HG03280 (cell line): ENCODE measurements at regions not wholly inside any gene's neighbourhood (a gene's known extent, or its start where the extent isn't known, plus 50 kb on each side); places are given as distances from the start of the nearest gene placed in this dataset.

Source experiments
- ATAC-seq: cut with Tn5 transposase; IDR thresholded peaks from one replicate; pipeline ENCODE4 v1.9.1; 2021; ENCODE audit warnings: mild to moderate bottlenecking, moderate library complexity; ENCODE audit not compliant: unreplicated experiment

DNA sequence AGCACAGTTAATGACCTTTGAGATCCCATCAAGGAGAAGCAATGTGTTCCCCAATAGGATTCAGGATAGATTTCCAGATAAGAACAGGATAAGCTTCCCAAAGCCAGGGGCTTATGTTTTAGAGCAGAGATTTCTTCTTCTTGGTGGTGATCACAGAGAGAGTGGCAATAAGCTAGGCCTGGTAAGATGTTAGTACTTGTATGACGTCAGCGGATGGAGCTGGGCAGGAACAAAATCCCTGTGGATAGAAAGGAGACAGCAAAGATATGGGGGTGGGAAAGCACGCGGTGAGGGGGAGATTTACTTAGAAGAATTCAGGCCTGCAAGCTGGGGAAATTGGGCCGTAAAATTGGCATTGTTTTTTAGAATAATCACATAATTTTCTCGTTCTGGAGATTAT, 323.0 kb downstream of the MTX2 start:
- no peak for ATAC-seq

DNA sequence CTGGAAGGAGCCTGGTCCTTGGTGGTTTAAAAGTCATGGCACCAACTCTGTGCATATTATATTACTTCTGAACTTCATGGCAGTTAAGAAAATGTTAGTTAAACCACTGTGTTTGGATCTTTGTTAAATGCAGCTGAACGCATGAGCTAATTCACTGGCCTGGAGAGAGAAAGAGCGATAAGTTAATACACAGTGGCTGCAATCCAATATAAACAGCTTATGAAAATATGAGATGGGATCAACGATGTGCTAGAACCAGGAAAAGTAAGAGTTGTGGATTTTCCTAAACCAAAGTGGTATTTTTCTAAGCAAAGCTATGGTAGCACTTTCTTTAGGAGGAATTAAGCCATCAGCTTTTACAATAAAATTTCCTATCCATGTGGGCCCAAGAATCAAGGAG, 326.7 kb downstream of the MTX2 start:
- no peak for ATAC-seq

DNA sequence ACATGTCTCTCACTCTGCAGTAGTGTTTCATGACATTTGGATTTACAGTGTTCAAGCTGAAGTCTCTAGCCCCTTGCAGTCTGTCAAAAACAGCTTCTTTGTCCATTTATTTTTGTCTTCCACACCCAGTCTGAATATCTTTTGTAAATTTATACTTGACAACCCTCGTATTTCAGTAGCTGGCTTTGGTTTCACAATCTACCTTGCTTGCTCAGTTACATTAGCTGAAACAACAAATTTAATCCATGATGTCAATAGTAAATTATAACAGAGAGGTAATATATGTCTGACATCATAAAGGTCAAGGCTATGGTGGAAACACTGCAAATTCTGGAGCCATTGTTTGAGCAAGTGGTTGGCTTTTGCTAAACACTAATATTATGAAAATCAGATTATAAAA, 328.7 kb downstream of the MTX2 start:
- no peak for ATAC-seq

DNA sequence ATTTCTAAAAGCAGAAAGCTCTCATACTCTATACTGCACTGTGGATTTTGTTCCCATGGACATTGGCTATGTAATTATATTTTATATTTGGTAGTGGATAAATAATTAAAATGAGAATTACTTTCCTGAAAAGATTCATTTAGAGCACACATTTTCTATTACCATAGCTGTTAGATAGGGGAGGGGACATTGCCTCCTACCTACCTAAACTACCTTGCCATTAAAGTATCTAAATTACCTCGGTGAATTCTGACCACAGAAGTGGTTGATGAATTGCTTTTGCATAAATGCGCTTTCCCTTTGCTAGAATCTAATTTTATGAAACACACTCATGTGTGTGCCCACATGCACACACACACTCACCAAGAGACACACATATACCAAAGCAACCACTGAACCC, 329.1 kb downstream of the MTX2 start:
- ATAC-seq: no peak

DNA sequence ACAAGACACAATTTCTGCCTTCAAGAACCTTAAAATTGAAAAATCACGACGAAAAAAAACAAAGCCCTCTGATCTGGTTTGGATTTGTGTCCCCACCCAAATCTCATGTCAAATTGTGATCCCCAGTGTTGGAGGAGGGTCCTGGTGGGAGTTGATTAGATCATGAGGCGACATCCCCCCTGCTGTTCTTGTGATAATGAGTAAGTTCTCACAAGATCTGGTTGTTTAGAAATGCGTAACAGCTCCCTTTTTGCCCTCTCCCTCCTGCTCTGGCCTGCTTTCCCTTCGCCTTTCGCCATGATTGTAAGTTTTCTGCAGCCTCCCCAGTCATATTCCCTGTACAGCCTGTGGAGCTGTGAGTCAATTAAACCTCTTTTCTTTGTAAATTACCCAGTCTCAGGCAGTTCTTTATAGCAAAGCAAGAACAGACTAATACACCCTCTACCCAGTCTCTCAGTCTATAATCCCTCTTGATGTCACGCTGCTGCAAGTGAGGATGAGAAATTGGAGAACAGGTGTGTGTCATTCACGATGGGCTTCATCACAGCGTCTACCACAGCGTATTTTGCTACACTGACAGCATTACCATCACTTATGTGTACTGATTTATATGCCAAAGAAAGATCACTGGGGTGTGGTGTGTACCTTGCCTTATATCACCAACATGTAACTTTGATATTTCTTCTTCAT, 330.7 kb downstream of the MTX2 start:
- ATAC-seq: no peak

DNA sequence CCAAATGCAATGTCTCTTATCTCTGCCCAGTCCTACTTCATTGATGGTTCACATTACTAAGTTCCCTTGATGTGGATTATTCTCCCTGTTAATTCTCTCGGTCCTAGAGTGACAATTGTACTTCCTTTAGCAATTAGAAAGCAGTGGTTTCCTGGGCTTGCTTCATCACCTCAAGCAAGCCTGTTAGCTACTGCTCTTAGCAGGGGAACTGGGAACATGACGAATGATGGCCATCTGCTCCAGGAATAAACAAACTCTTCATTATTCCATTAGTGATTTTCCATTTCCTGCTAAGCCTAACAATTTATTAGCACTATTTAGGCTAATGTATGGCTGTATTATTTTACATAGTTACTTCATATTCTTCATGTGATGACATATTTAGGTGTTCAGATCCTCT, 331.8 kb downstream of the MTX2 start:
- ATAC-seq: no peak

DNA sequence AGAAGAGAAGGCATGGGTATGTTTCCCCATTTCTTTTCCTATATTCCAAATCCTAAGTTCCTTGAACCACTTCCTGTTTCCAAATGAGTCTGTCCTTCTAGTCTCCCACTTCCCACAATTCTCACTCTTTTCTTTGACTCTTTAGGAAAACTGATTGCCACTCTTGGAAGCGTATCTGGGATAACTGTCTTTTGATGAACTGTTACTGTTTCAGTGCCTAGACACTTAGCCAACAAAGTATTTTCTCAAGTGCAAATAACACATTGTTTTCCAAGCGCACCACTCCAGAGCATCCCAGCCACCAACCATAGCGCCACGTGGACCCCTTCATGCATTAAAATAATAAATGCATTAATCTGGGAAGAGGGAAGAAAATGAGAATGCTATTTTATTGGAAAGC, 342.8 kb downstream of the MTX2 start:
- no peak for ATAC-seq

DNA sequence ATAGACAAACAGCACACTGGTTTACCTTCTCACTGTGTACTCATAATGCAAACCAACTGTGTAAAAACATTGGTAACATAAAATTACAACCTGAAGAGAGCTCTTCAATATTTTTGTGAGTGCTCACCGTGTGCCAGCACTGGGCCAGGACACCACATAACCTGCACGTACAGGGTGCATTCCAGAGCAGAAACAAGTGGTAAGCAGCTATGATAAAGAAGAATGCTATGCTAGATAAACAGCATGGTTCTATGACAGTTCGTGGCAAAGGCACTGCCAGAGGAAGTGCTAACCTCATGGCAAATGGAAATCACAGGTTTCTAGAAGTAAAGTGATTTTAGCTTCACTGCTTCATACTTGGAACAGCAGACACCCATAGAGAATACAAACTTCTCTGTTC, 343.5 kb downstream of the MTX2 start:
- no peak for ATAC-seq

DNA sequence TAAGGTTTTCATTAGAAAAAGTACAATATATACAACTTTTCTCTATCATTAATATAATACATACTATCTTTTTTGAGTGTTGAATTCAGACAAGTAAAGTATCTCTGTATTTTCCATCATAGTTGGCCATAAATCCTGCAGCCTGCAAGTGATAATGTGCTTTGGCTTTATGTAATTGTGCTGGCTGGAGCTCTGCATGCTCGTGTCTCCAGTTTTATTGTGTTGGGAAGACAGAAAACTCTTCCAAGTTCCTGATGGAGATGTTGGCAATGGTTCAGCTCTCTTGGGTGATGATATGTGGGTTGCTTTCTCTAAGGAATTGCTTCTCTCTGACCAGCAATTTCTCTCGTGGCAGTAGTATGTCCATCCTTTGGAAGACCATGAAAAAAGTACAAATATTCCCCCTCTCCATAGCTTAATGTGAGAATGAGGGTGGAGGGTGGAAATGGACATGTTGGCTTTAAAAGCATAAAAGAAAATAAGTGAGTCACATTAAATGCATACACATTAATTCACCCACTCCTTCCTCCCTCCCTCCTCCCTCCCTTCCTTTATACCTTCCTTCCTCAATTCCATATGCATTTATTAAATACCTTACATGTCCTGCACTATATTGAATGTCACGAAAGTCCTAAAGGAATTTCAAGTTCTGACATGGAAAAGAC, 344.2 kb downstream of the MTX2 start:
- ATAC-seq: no peak

DNA sequence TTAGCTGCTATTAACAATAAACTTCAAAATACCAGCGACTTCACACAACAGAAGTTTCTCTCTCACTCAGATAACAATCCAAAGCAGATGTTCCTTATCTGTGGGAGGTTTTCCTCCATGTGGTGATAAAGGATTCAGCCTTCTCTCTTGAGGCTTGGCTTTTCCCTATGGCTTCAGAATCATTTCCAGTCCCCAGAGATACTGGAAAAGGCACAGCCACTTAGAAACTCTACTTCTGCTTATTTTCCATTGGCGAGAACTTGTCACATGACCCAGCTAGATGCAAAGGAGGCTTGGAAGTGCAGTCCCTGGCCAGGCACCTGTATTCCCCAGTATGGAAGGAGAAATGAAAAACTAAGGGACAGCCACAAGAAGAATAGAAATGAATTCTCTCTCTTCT, 344.8 kb downstream of the MTX2 start:
- ATAC-seq: no peak

DNA sequence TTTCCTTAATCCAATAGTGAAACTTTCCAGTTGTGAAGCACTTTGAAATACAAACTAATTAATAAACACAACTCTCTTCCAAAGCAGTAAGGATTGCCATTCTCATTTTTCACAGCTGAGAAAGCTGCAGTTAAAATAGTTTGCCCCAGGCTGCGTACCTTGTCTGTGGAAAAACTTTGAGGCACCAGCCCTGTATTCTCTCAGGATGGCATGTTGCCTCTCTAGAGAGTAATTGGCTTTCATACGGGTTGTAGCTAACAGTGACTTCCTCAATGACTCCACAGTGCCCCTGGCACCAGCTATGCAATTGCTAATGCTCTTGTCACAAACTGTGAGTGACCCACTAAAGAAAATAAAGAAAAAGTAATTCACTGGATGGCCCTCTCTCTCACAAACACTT, 345.7 kb downstream of the MTX2 start:
- ATAC-seq: no peak

DNA sequence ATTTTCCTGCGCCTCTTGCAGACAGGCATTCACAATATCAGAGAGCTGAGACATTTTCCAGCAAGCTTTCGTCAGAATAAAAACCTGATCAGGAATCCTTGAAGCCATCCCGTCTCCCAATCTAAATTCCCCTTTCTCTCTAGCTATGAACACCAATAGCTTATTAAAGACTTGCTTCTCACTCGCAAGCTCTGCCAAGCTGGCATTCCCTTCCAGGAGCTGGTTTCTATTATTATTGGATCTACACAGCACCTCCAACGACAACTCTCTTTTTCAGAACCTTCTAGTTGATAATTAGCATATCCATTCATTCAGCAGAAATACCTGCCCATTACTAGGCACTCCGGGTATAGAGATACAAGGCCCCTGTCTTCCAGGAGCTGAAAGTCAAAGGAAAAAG, 350.3 kb downstream of the MTX2 start:
- ATAC-seq: no peak

DNA sequence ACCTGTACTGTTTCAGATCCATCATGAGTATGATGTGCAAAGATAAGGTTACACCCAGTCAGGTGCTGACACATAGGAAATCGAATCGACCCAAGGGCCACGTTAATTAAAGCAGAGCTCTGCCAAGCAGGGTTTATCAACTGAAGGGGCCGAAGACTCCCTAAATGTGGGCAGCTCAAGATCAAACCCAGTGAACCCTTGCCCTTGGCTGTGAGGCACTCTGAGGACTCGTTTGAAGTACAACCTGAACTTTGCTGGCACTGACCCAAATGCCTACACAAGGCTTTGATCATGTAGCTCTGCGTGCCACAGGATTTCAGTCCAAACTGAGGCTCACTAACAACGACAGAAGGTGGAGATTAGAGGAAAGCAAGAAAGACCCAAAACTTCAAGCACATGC, 352.1 kb downstream of the MTX2 start:
- ATAC-seq: no peak

DNA sequence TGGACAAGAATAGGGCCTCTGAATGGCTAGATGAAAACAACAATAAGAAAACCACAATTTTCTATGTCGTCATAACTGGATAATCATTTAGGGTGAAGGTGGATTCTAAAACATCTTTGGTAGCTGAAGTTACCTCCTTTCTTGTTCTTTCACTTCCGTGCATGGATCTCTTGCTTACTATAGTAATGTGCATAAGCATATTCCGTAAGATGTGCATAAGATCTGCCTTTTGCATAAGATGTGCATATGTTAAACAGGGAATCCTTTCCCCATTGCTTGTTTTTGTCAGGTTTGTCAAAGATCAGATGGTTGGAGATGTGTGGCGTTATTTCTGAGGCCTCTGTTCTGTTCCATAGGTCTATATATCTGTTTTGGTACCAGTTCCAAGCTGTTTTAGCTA, 353.6 kb downstream of the MTX2 start:
- no peak for ATAC-seq

DNA sequence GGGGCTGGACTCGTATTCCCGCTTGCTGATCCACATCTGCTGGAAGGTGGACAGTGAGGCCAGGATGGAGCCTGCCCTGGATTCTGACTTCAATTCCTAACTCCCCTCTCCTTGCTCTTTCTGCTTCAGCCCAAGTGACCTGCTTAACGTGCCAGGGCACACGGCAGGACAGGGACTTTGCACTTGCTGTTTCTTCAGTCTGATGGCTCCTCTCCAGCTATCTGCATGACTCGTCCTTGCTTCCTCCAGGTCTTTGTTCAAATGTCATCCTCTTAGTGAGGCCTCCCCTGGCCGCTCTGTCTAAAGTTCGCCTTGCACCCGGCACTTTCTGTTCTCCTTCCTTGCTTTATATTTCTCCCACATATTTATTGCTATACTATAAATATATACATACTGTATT, 357.6 kb downstream of the MTX2 start:
- no peak for ATAC-seq

DNA sequence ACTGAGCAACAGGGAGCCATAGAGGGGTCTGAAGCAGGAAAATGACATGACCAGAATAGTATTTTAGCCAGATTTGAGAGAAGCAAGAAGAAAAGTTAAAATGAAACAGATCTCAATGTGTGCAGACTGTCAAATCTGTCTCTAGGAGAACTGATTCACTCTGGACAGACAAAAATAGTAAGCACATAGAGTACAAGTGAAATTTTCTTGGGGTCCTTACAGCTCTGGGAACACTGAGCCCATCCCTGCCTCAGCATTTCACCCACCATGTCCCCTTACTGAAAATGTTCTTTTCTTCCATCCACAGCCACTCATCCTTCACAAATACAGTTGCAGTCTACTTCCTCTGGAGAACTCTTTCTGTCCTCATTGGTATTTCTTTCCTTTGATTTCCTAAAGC, 359.2 kb downstream of the MTX2 start:
- no peak for ATAC-seq

DNA sequence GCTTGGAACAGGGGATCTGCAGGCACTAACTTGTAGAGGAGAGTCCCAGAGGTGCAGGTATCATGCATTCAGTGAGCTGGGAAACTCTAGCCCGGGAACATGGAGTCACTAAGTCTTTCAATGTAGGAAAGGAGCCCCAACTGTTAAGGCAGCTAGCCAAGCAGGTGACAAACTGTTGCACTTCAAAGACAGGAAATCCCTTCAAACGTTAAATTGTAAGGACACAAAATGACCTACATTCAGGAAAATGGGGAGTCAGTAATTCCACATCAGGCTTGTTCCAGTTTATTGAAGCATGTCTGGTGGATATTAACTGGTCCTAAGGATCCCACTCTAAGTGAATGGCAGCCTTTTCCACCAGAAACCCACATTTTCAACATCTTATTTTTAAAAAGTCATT, 364.5 kb downstream of the MTX2 start:
- no peak for ATAC-seq

DNA sequence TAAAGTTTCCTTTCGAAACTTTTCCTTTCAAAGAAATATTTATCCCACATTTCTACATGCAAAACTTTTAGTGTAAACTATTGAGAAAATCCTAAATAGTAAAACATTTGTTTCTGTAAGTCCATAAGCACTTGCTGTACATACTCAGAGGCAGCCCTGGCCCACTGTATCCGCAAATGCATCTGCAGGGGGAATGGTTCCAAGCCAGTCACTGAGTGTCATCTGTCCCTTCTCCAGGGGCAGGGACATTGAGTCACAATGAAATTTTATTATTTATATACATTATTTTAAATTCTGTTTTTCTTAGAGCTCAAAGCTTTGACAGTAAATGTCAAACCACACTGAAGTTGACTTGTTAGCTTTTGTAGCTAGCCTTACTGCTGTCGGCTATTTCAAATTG, 367.2 kb downstream of the MTX2 start:
- no peak for ATAC-seq

DNA sequence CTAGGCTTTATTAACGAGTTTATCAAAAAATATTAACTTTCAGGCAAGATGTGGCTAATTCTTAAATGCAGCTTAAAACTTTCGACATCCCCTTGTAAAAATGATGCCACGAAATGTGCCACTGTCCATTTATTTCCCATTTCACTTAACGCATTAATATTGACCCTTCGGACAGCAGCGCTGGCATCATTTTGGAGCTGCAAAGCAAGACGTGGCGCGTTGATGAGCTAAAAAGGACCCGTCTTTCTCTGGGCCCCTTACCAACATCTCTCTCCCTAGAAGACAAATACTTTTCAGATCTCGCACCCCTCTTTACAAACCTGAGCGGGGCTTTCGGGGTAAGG, 367.9 kb downstream of the MTX2 start:
- ATAC-seq: no peak

DNA sequence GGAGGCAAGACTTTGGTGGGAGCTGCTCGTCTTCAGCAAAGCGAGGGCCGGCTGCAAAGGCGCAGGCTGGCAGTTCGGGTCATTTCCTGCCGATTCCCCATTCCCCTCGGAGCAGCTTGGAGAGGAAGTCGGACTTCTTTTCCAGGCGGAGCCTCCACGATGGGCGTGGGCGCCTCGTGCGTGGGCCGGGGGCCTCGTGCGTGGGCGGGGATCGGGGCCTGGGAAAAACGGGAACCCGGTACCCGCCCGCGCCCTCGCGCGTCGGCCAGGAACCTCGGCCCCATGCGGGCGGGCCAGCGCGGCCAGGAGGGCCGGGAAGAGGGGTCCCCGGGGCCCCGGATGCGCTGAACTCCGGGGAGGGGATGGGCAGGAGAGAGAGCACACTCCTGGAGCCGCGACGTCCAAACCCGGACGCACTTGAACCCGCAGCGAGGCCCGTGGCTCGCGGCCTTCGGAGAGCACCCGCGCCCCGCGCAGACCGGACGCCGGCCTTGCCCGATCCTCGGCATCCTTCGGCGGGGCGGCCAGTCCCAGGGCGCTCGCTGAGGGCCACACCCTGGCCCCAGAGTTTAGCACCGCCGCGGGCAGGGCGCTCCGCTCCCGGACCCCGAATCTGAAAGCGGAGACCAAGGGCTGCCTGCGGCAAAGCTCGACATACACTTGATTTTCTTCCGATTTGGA, 368.4 kb downstream of the MTX2 start:
- peak; percentile 37 for ATAC-seq

DNA sequence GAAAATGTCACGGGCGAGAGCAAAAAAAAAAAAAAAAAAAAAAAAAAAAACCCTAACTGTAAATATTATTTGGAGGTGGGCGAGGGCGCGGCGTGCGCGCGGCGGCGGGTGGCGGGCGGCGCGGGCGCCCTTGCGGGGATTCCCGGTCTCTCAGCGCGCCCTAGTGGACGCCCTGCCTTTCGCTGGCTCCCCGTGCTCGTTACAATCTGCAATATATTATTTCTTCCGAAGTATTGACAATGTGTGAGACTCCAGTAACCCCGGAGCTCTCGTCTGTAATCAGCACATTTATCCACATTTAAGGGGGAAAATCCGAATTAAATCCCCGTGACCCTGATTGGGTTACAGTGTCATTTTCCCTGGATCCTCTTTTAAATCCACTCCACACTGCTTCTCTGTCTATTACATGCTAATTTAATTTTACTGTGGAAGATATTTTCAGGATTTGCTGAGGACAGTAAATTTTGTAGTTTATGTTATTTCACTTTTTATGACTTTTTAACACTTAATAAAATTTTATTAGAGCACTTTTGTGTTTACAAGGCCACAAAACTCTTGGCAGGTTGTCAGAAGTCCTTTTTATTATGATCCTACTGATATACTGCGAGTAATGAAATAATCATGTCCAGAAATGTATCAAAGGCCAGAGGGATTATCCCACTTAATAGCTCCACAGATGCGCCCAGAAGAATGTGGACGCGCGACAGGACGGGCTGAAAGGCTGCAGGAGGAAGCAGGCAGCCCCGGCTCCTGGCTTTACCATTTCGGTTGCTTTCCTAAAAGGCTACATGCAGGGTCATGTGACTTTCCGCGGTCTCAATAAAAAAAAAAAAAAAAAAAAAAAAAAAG, 369.1 kb downstream of the MTX2 start:
- ATAC-seq: peak; percentile 75

DNA sequence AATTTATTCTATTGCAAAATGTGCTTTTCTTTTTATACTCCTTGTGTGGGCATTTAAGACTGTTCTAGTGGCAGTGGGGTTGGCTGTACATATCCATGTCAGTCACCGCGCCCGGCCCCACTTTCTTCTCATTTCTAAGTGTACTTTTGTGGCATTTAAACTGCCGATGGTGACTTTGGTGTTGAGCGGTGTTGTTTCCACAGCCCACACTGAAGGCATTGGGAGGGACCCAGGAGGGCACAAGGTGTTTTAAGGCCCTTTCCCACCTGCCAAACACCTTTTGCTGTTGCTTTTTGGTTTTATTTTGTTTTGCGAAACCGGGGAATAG, 369.7 kb downstream of the MTX2 start:
- no peak for ATAC-seq
